ENCODE measurements at regions not wholly inside any gene's neighbourhood (a gene's known extent, or its start where the extent isn't known, plus 50 kb on each side); places are given as distances from the start of the nearest gene placed in this dataset.

DNA sequence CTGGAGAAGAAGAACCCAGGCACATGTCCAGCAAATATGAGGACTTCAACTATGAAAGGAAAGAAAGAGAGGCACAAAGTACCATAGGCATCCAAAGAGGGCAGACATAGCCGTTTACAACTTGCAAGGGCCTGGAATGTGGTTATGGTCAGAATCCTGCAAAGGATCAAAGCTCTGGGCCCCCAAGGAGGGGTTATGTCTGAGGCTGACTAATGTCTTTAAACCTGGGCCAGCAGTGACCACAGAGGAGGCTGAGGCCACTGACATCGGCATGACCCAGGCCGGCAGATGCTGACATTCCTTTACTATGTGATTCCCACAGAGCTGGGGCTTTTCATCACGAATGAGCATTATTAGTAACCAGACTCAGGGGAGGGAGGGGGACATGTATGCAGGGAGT is 861.1 kb downstream of the DHX35 start:
- intact Hi-C loops (cut with DNase I) = loop anchor here in 1 of 2 donors (10.0 kb wide), 1 partner anchor 872 kb away; no protein-coding TSS in a partner anchor
- ATAC-seq = peak in 1 of 2 donors; percentile 84
- no peak for DNase-seq

DNA sequence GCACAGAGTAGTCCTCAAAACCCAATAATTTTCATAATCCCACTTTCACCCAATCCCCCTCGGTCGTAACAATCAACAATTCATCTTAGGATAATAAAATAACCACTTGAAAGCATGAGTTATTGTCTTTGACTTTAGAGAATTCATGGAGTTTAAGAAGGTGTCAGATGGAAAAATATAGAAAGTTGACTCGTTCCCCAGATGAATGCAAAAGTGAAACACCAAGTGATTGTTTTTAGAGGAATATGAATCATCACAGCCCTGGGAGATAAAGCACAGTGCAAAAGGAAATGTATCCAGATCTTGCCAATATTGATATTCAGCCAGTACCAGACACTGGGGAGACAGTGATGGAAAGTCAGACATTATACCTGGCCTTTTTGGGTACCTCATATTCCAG is 860.5 kb downstream of the DHX35 start:
- DNase-seq (no peak), ATAC-seq (peak in 1 of 2 donors; percentile 69)
- intact Hi-C loops (cut with DNase I) = loop anchor here in 1 of 2 donors (10.0 kb wide), 1 partner anchor 872 kb away; no protein-coding TSS in a partner anchor

DNA sequence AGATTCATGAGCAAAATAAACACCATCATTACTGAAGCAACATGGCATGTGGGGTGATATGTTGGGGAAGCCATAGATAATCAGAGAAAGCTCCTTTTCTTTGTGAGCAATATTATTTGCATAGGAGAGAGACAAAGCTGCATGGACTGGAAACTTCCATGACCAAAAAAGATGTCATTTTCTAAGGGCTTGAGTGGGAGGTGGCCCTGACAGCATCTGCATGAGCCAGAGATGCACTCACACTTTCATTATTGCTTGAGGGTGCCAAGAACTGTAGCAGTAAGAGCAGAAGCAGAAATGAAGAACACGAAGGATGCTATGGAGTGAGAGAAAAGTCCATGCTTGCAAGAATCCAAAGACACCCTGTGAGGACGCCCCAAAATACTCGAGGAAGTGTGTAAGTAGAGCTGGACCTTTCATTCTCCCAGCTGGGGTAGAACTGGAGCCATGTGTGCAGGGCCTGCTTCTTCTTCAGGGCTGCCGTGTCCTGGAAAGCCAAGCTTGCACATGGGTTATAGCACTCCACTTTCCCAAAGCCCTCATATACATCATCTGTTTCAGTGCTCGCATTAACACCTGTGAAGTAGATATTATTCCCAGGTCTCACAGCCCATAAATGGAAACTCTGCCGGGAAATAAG is 851.2 kb downstream of the DHX35 start:
- intact Hi-C loops (cut with DNase I) = no loop called here
- no peak for DNase-seq
- no peak for ATAC-seq

DNA sequence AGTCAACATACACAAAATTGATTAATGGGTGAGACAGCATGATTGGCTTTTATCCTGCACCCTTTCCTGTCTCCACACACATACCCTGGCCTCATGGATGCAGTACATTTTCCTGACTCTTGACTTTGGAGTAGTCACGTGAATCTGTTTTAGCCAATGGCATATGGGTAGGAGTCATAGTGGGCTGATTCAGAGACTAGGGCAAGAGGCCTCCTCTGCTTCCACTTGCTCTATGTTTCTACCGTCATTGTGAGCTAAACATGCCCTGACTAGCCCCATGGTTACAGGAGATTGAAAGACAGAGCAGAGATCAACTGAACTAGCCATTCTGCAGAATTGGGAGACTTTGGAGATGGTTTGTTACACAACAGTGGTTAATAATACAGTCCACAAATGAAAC is 850.0 kb downstream of the DHX35 start:
- ATAC-seq (no peak), DNase-seq (no peak)
- intact Hi-C loops (cut with DNase I) = no loop called here

DNA sequence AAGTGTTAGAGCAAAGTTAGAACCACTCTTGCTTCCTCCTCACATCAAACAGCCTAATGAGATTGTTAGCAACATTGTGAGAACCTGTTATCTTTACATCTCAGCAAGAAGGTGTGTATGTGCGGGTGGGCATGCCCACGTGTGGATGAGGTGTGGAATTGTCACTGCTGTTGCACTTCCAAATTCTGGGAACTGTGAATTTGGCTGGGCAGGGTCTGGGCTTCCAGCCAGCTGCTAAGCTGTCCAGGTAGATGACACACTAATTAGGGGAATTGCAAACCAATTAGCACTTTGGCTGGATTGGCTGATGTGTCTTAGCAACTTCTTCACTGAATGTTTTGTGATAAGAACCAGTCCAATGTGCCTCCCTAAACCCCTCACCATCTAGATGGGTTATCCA is 848.2 kb downstream of the DHX35 start:
- no peak for DNase-seq
- ATAC-seq = no peak
- intact Hi-C loops (cut with DNase I) = no loop called here

DNA sequence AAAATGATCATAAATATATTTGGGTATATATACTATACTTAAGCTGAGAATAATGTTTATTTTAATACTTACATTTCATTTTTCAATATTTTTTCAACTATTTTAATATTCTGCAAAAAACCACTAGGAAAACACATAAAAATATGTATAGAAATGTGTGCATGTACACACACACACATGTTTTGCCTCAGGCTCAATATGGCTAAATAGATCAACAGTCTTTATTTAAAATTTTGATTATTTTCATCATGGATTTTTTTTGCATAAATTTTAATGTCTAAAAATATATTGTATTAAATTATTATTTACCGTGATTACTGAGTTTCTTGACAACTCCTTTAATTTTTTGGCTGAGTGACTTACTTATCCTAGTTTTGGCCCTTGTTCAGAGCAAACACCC is 846.5 kb downstream of the DHX35 start:
- intact Hi-C loops (cut with DNase I) = no loop called here

DNA sequence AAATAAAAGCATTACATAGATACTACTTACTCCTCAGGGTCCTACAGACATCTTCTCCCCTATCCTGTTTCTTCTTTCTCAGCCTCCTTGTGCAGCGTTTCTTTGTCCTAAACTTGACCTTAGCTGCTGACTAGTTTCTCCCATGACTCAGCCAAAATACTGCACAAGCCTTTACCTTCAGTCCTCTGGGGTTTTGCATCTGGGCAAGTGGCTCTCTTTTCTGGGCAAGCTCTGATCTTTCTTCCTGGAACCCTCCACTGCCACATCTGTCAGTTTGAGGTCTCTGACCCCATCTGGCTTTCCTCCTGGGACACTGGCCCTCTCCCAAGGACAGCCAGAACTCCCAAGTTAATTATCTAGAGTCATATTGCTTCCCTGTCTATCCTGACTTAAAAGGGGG is 838.4 kb downstream of the DHX35 start:
- ATAC-seq (peak; percentile 85 to 92), DNase-seq (peak; percentile 41)
- intact Hi-C loops (cut with DNase I) = no loop called here

More for the DNA sequence above, 846.5 kb downstream of the DHX35 start:
- DNase-seq (no peak), ATAC-seq (no peak)

DNA sequence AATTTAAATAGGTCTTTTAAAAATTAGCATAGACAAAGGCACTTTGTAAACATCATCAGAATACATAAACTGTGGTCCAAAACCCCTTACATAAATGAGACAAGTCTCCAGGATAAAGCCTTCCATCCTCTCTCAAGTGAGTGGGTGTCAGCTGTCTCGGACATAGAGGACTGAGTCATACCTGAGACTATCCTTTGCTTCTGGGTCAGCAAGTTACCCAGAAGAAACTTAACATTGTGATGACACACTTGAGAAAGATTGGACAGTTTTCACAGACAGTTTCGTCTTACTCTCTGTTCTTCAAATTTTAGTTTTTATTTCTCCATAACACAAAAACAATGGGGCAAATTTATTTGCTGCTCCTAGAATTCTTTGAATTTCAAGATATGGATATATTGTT is 838.0 kb downstream of the DHX35 start:
- intact Hi-C loops (cut with DNase I) = no loop called here
- ATAC-seq (peak in 1 of 2 donors; percentile 91), DNase-seq (no peak)

DNA sequence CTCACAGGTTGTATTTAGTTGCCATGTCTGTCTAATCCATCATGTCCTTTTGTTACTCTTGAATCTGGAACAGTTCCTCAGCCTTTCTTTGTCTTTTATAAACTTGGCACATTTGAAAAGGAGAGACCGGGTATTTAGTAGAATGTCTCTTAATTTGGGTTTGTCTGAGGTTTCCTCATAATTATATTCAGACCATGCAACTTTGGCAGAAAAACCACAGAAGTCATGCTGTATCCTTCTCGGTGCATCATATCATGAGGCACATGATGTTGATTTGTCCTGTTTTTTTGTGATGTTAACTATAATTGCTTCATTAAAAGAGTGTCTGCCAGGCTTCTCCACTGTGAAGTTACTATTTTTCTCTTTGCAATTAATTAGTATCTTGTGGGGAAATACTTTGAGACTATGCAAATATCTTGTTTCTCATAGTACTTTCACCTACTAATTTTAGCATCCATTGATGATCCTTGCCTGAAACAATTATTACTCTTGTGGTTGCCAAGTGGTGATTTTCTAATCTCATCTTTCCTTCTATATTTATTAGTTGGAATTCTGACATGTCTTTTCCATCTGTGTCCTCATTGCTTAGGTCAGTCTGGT is 837.3 kb downstream of the DHX35 start:
- intact Hi-C loops (cut with DNase I) = no loop called here
- ATAC-seq (no peak), DNase-seq (no peak)

DNA sequence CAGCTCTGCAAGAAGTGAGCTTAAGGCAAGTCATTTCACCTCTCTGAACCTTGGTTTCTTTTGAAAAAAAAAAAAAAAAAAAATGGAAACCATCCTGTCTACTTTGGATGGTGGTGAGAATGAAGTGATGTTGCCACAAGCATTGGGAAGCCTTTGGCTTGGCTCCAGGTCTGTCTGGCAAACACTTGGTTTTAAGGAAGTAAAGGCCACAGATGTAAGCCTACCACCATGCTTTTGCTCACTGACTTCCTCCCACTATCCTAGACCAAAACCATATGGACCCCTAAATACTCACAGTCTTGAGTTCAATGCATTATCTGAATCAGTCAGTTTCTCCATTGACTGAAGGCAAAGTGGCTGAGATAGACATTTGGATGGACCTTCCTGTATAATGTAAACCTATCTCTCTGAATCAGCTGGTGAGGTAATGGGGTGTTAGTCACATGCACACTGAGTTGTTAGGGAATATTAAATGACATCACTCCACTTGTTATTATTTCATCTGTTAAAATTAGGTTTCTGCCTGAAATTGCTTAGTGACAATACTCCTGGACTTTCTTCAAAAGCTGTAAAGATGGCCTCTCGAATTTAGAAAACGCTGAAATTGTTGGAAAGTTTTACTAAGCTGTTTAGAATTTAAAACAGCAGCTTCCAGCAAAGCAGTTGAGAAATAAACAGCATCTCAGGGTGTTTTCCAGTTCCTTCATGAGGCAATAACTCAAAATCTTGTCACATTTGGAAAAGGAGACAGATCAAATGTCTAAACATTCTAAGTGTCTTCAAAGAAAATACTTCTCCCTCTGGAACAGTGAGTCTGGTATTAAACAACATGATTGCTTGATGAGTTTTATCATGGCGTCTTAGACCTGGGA is 833.5 kb downstream of the DHX35 start:
- peak; percentile 28 for DNase-seq
- intact Hi-C loops (cut with DNase I) = no loop called here

DNA sequence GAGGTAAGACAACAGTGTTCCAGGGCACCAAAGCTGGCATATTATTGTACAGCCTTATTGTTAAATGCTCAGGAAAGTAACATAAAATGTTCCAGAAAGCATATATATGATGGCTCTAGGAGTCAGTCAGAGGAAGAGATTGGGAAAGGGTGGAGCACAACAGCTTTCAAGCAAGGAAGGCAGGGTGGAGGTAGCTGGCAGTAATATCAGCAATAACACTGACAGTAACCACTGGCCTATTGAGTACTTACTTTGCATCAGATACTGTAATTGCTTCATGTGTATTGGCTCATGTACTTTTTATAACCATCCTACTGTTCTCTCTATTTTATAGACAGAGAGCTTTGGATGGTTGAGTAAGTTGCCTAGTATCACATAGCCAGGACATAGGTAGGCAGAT is 830.2 kb downstream of the DHX35 start:
- intact Hi-C loops (cut with DNase I) = no loop called here
- DNase-seq (no peak), ATAC-seq (no peak)

More for the DNA sequence above, 833.5 kb downstream of the DHX35 start:
- no peak for ATAC-seq

DNA sequence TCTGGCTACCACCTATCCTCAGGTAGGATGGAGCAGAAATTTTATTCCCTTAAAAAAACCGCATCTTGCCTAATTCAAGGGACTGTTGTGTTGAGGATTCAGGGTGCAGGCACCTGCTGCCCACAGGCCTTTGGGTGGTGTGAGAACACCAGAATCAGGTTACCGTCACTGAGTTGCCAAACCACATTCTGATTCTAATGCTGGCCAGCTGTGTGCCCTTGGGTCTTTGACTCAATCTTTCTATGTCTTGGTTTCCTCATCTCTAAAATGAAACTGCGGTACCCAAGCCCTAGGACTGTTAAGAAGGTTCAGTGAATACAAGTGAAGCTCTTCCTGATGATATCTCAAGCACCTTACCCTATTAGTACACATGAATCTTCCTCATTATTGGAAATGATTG is 827.3 kb downstream of the DHX35 start:
- intact Hi-C loops (cut with DNase I) = no loop called here
- DNase-seq (no peak), ATAC-seq (no peak)

DNA sequence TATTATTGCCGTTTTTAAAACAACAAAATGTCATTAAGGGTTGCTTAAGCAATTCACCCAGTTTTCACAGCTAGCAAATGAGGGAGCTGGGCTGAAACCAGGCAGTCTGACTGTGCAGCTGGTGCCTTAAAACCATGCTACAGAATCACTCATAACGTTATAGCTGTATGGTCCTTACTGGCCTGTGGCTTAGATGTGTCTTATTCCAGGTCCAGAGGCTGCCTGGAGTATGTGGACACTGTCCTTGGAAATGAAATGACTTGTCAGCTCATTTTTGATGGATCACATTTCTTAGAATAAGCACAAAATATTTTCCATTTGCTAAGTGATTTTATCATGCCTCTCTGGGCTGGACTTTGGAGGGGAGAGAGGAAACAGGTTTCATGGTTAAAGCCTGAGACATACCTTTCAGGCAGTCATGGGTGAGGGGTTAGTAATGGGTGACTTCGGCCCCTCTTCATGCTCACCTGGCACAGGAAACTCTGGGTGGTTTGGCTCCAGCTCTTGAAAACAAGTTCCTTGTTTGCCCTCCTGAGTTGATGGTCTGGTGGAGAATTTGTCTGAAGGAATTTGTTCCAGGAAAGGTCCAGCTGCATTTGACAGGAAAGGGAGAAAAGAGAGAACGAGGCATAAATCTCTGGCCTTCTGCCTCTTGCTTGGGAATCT is 823.2 kb downstream of the DHX35 start:
- ATAC-seq (no peak), DNase-seq (no peak)
- intact Hi-C loops (cut with DNase I) = no loop called here

DNA sequence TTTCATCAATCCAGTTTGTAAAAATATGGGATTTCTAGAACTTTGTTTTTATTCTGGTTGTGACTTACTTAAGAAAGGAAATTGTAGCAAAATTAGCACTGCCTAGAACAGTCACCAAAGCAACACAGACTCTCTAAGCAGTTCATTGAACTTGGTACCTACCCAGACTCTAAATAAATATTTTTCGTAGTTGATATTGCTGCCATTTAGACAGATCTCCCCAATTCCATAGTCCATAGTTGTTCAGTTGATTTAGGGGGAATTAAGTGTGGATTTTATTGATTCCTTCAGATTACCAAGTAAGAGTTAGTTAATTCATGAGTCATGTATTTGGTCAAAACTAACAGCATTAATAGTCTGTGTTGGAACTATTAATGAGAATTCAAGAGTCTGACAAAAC is 822.5 kb downstream of the DHX35 start:
- intact Hi-C loops (cut with DNase I) = no loop called here
- DNase-seq (no peak), ATAC-seq (no peak)

DNA sequence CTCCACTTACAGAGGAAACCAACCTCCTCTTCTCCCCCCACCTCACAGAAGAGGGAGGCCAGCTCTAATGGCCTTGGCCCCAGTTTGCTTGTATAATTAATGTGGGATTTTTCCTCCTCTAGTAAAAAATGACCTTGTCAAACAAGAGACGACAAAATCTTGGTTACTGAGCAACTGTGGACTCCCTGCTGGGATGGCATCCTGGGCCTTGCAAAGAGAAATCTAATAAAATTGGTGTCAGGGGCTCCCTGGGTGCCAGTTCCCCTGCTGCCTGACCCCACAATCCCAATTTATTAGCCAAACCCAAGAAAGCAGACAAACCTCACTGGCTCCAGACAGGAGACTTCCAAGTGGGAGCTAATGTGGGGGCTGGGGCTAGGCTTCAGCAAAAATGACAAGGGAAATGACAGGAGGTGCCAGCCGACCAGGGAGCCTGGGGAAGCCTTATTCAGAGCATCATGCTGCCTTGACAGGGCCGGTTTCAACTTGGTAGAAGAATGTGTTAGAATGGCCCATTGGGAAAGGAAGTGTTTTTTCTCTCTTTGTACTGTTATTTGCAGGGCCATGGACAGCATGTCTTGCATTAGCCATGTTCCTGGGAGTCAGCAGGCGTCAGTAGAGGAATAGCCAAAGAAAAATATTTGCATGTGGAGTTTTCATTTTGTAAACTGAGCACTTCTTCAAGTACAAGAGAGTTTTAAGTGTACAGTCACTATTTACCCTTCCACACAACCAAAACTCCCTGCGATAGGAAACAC is 816.9 kb downstream of the DHX35 start:
- intact Hi-C loops (cut with DNase I) = no loop called here
- ATAC-seq = no peak
- no peak for DNase-seq

DNA sequence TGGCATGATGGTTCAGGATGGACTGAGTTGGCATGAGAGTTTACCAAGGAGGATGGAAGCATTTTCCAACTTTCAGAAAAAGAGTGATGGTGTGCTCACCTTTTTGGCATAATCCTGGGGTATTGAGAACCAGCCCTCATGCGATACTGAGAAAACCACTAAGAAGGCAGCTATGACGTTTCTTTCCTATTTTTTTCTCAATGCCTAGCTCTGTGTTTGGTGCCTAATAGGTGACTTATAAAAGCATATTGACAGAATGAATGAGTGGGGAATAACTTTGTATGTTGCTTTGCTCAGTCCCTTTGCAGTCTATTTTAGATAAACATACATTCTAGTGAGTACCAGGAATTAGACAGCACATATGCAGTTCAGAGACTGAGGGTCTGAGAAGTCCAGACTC is 816.3 kb downstream of the DHX35 start:
- intact Hi-C loops (cut with DNase I) = no loop called here
- ATAC-seq (no peak), DNase-seq (no peak)

DNA sequence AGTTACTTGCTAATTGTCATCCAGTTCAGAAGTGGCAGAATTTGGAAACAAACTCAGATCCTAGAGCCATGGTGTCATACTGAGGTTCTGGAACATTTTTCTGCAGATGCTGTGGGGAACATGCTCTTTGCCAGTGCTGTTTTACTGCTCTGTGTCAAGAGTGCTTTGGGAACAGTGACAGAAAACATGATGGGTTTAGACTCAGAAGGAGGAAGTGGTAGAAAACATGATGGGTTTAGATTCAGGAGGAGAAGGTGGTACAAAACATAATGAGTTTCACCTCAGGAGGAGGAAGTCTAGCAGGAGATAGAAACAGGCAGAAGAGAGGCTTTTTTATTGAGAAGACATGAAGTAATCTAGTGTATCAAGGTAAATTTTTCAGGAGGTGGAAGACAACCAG is 815.5 kb downstream of the DHX35 start:
- ATAC-seq (no peak), DNase-seq (no peak)
- intact Hi-C loops (cut with DNase I) = no loop called here

DNA sequence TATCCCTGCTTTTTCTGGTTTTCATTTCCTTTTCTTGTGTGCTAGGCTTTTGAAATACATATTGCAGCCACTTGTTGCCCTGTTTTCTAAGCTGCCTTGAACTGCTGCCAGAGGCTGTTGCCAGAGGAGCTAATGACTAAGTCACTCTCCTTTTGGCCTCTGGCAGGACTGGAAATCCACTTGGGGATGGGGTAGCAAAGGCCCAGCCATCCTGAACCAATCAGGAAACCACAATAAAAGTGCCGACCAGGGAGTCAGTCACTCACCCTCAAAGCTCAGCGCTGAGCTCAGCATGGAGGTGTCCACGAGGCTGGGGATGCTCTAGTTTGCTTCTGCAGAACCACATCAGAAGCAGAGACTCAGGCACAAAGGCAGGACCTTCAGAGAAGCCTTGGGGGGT is 813.0 kb downstream of the DHX35 start:
- peak; percentile 65 to 90 for ATAC-seq
- peak; percentile 83 for DNase-seq
- intact Hi-C loops (cut with DNase I) = no loop called here

DNA sequence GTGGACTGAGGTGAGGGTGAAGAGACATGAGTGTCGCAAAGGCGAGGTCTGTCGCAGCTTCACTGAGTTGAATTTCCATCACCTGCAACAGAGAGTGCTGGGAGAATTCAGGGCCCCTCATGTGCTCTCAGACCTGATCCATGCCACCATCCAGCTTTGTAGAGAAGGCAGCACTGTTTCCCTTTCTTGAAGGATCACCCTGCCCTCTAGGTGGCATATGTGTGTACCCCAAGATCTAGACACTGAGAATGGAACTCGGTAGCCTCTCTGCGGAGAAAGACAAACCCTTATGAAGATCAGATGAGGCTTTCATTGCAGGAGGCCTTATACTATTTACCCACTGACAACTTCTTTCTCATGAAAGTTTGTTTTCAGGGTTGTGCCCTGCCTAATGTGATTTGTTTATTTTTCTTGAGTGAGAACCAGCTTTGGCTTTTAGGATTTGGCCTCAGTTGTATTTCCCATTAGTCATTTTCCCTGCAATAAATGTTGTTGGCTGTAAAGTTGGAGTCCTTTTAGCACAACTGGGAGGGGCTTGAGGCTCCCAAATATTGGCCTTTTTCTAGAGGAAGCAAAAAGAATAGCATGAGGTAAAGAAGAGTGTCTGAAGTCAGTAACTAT is 811.3 kb downstream of the DHX35 start:
- intact Hi-C loops (cut with DNase I) = no loop called here
- no peak for DNase-seq
- ATAC-seq = peak in 1 of 2 donors; percentile 57
